CD14-positive monocyte (primary cell): ENCODE measurements at regions not wholly inside any gene's neighbourhood (a gene's known extent, or its start where the extent isn't known, plus 50 kb on each side); places are given as distances from the start of the nearest gene placed in this dataset.

Source experiments
- DNase-seq, 3 donors: peaks; one replicate each; pipeline ENCODE4 v3.0.0-alpha.2; 2011 to 2022
- H2AFZ ChIP-seq: 2 replicates; pipeline ENCODE4 v1.6.0; 2012; ENCODE audit warnings: mild to moderate bottlenecking, low read depth, low read length, inconsistent platforms; ENCODE audit not compliant: insufficient read depth, poor library complexity, severe bottlenecking
- H3K27ac ChIP-seq, 2 donors: 1 replicate in 1 of 2; 2 replicates in 1 of 2; pipeline ENCODE4 v1.5.1; 2012 to 2013; ENCODE audit warnings: low read length in 2 of 2, control low read depth in 1 of 2, inconsistent platforms in 1 of 2, low read depth in 1 of 2, mild to moderate bottlenecking in 1 of 2
- H3K27me3 ChIP-seq, 2 donors: one replicate each; pipeline versions ENCODE4 v1.6.0 to v1.6.1; 2011 to 2013; ENCODE audit warnings: low read length in 2 of 2; ENCODE audit not compliant: control insufficient read depth in 2 of 2, insufficient read depth in 2 of 2
- H3K36me3 ChIP-seq, 2 donors: replicated peaks in 1 of 2; 1 replicate in 1 of 2; 2 replicates in 1 of 2; pipeline versions ENCODE4 v1.5.1 to v1.6.1; 2012 to 2013; ENCODE audit warnings: low read length in 2 of 2, control low read depth in 1 of 2, inconsistent platforms in 1 of 2, mild to moderate bottlenecking in 1 of 2; ENCODE audit not compliant: insufficient read depth in 2 of 2, control insufficient read depth in 1 of 2
- H3K4me1 ChIP-seq, 2 donors: 1 replicate in 1 of 2; 2 replicates in 1 of 2; pipeline versions ENCODE4 v1.5.1 to v1.6.1; 2012 to 2013; ENCODE audit warnings: low read length in 2 of 2, control low read depth in 1 of 2, inconsistent platforms in 1 of 2, mild to moderate bottlenecking in 1 of 2, moderate library complexity in 1 of 2; ENCODE audit not compliant: insufficient read depth in 2 of 2, control insufficient read depth in 1 of 2
- H3K4me2 ChIP-seq: replicated peaks from 2 replicates; pipeline ENCODE3; 2012; ENCODE audit warnings: low read length, moderate library complexity, mild to moderate bottlenecking; ENCODE audit not compliant: poor library complexity, severe bottlenecking; ENCODE audit errors: extremely low read depth
- H3K4me3 ChIP-seq, 3 experiments: fragments of 200-600 bp in 1 of 3; sonication (generic) in 1 of 3; replicated peaks in 1 of 3; 1 replicate in 2 of 3; 2 replicates in 1 of 3; pipeline ENCODE4 v1.5.1; 2011 to 2013; ENCODE audit warnings: low read length in 3 of 3, mild to moderate bottlenecking in 3 of 3, control low read depth in 2 of 3, low read depth in 2 of 3, inconsistent platforms in 1 of 3, moderate library complexity in 1 of 3
- H3K79me2 ChIP-seq: 2 replicates; pipeline ENCODE4 v1.6.0; 2012; ENCODE audit warnings: mild to moderate bottlenecking, control low read depth, inconsistent platforms, low read length, moderate library complexity; ENCODE audit not compliant: insufficient read depth
- H3K9ac ChIP-seq: 2 replicates; pipeline ENCODE4 v1.6.0; 2017; ENCODE audit warnings: low read length, mild to moderate bottlenecking; ENCODE audit not compliant: insufficient read depth, poor library complexity, severe bottlenecking
- H3K9me3 ChIP-seq, 2 donors: replicated peaks in 1 of 2; 1 replicate in 1 of 2; 2 replicates in 1 of 2; pipeline versions ENCODE4 v1.5.1 to v1.6.1; 2012 to 2013; ENCODE audit warnings: low read length in 2 of 2, control low read depth in 1 of 2; ENCODE audit not compliant: control insufficient read depth in 1 of 2, insufficient read depth in 1 of 2
- H4K20me1 ChIP-seq: 2 replicates; pipeline ENCODE4 v1.6.0; 2012; ENCODE audit warnings: mild to moderate bottlenecking, low read length, control low read depth, moderate library complexity; ENCODE audit not compliant: insufficient read depth
- H3K27ac Mint-ChIP-seq, 7 donors: one replicate each; pipeline ENCODE4 v1.8.0; 2020; ENCODE audit warnings: mild to moderate bottlenecking in 7 of 7, mixed read lengths in 7 of 7, moderate library complexity in 6 of 7, inconsistent platforms in 2 of 7
- H3K27me3 Mint-ChIP-seq, 3 donors: one replicate each; pipeline ENCODE4 v1.8.0; 2021 to 2022; ENCODE audit warnings: low read depth in 3 of 3, mild to moderate bottlenecking in 3 of 3, mixed read lengths in 3 of 3, moderate library complexity in 3 of 3, inconsistent platforms in 1 of 3
- H3K36me3 Mint-ChIP-seq, 2 donors: one replicate each; pipeline ENCODE4 v1.8.0; 2020; ENCODE audit warnings: mixed read lengths in 2 of 2, inconsistent platforms in 1 of 2, mild to moderate bottlenecking in 1 of 2
- H3K4me1 Mint-ChIP-seq: one replicate; pipeline ENCODE4 v1.8.0; 2020; ENCODE audit warnings: mild to moderate bottlenecking, mixed read lengths
- H3K4me3 Mint-ChIP-seq, 2 donors: one replicate each; pipeline ENCODE4 v1.8.0; 2020; ENCODE audit warnings: mild to moderate bottlenecking in 2 of 2, mixed read lengths in 2 of 2, moderate library complexity in 1 of 2
- H3K9me3 Mint-ChIP-seq, 7 donors: one replicate each; pipeline ENCODE4 v1.8.0; 2020 to 2022; ENCODE audit warnings: mixed read lengths in 7 of 7, mild to moderate bottlenecking in 6 of 7, moderate library complexity in 6 of 7, inconsistent platforms in 2 of 7
- CTCF ChIP-seq: fragments of 200-600 bp; IDR thresholded peaks from one replicate; pipeline ENCODE4 v1.8.0; 2022; ENCODE audit warnings: antibody characterized with exemption, mild to moderate bottlenecking
- WGBS: methylation state at CpG from one replicate; pipeline ENCODE4 v1.1.5; 2013; ENCODE audit warnings: missing lambda C conversion rate; ENCODE audit not compliant: insufficient coverage; 5-methylcytosine and 5-hydroxymethylcytosine counted together
- intact Hi-C, 2 donors: fragments of 100-400 bp; cut with micrococcal nuclease; formaldehyde crosslinking; loops; one replicate each; pipeline versions ENCODE4 v1.15.0 to v1.15.1; 2023

GRCh38 chr2:39512434-39512935 lies 75.4 kb upstream of the MAP4K3 start:
- no peaks in the 10 kb centered on the region for H4K20me1 ChIP-seq
- H3K27me3 ChIP-seq: no peaks in the 10 kb centered on the region
- H3K27ac Mint-ChIP-seq: no peak overlapping the region
- no peak for TF ChIP-seq CTCF
- no peaks in the 10 kb centered on the region for H3K79me2 ChIP-seq
- no peak overlapping the region for H3K4me3 Mint-ChIP-seq
- H3K27ac ChIP-seq: no peak overlapping the region
- no peaks in the 10 kb centered on the region for H3K9me3 ChIP-seq
- no peaks in the 10 kb centered on the region for H3K36me3 Mint-ChIP-seq
- no peak overlapping the region for H2AFZ ChIP-seq
- H3K36me3 ChIP-seq: no peaks in the 10 kb centered on the region
- peaks cover 14% of the 10 kb centered on the region for H3K4me1 Mint-ChIP-seq
- H3K4me2 ChIP-seq: no peak overlapping the region
- intact Hi-C loops: loop anchor here in 1 of 2 donors (10.0 kb wide), 1 partner anchor 78 kb away; the partner anchor contains the start of gene MAP4K3
- DNase-seq: no peak
- H3K9ac ChIP-seq: no peak overlapping the region
- no peaks in the 10 kb centered on the region for H3K4me1 ChIP-seq
- H3K4me3 ChIP-seq: no peak overlapping the region
- H3K27me3 Mint-ChIP-seq: no peaks in the 10 kb centered on the region
- 95% methylated on average over 7 of the region's 7 CpGs for WGBS
- no peaks in the 10 kb centered on the region for H3K9me3 Mint-ChIP-seq

- no peak overlapping the region for H2AFZ ChIP-seq
Measured at GRCh38 chr2:39512941-39513340, 75.9 kb upstream of the MAP4K3 start.

More at GRCh38 chr2:39512941-39513340, 75.9 kb upstream of the MAP4K3 start:
- Histone ChIP-seq H3K27ac (no peak overlapping the region), H3K36me3 (no peaks in the 10 kb centered on the region), H3K27me3 (no peaks in the 10 kb centered on the region), H3K79me2 (no peaks in the 10 kb centered on the region), H3K9me3 (no peaks in the 10 kb centered on the region), H3K4me3 (no peak overlapping the region), H3K4me2 (no peak overlapping the region), H3K9ac (no peak overlapping the region), H4K20me1 (no peaks in the 10 kb centered on the region), H3K4me1 (no peaks in the 10 kb centered on the region)
- no peak for TF ChIP-seq CTCF
- no peaks in the 10 kb centered on the region for H3K36me3 Mint-ChIP-seq
- no peak for DNase-seq
- no peaks in the 10 kb centered on the region for H3K27me3 Mint-ChIP-seq
- H3K4me1 Mint-ChIP-seq: peaks cover 14% of the 10 kb centered on the region
- no CpG with 5 or more reads among the region's 6 CpGs for WGBS
- no peaks in the 10 kb centered on the region for H3K9me3 Mint-ChIP-seq
- no peak overlapping the region for H3K27ac Mint-ChIP-seq
- intact Hi-C loops: loop anchor here in 1 of 2 donors (10.0 kb wide), 1 partner anchor 78 kb away; the partner anchor contains the start of gene MAP4K3
- no peak overlapping the region for H3K4me3 Mint-ChIP-seq
